Neural crest cell (in vitro differentiated cells): ENCODE measurements at regions not wholly inside any gene's neighbourhood (a gene's known extent, or its start where the extent isn't known, plus 50 kb on each side); places are given as distances from the start of the nearest gene placed in this dataset.
A peak's percentile ranks its signal among the peaks of the same experiment; 100 is the strongest.

ENCODE experiments used
- DNase-seq: peaks from one replicate; pipeline ENCODE4 v3.0.0; 2021; ENCODE audit warnings: low read depth, mixed read lengths, low spot score
- H3K27ac Mint-ChIP-seq: one replicate; pipeline ENCODE4 v1.8.0; 2021; ENCODE audit warnings: mild to moderate bottlenecking, mixed read lengths; ENCODE audit not compliant: unreplicated experiment
- H3K27me3 Mint-ChIP-seq: 2 replicates; pipeline ENCODE4 v1.8.0; 2021; ENCODE audit warnings: low read depth, mild to moderate bottlenecking, mixed read lengths
- H3K36me3 Mint-ChIP-seq: 2 replicates; pipeline ENCODE4 v1.8.0; 2021; ENCODE audit warnings: low read depth, mild to moderate bottlenecking, mixed read lengths
- H3K4me1 Mint-ChIP-seq: 2 replicates; pipeline ENCODE4 v1.8.0; 2021; ENCODE audit warnings: mixed read lengths
- H3K4me3 Mint-ChIP-seq: one replicate; pipeline ENCODE4 v1.8.0; 2021; ENCODE audit warnings: mild to moderate bottlenecking, mixed read lengths
- H3K9me3 Mint-ChIP-seq: 2 replicates; pipeline ENCODE4 v1.8.0; 2021; ENCODE audit warnings: mixed read lengths
- TF ChIP-seq, protein P1 (sequence below): fragments of 200-600 bp; sonication (generic); conservative IDR thresholded peaks from 2 replicates; pipeline ENCODE4 v1.5.0; 2021; ENCODE audit warnings: antibody characterized with exemption, mild to moderate bottlenecking

GRCh38 chr2:204321027-204321800 is 224.1 kb upstream of the PARD3B start:
- H3K4me1 Mint-ChIP-seq, result peaks cover 21% of the 10 kb centered on the region
- no peaks in the 10 kb centered on the region for H3K9me3 Mint-ChIP-seq
- TF ChIP-seq, protein P1, sequence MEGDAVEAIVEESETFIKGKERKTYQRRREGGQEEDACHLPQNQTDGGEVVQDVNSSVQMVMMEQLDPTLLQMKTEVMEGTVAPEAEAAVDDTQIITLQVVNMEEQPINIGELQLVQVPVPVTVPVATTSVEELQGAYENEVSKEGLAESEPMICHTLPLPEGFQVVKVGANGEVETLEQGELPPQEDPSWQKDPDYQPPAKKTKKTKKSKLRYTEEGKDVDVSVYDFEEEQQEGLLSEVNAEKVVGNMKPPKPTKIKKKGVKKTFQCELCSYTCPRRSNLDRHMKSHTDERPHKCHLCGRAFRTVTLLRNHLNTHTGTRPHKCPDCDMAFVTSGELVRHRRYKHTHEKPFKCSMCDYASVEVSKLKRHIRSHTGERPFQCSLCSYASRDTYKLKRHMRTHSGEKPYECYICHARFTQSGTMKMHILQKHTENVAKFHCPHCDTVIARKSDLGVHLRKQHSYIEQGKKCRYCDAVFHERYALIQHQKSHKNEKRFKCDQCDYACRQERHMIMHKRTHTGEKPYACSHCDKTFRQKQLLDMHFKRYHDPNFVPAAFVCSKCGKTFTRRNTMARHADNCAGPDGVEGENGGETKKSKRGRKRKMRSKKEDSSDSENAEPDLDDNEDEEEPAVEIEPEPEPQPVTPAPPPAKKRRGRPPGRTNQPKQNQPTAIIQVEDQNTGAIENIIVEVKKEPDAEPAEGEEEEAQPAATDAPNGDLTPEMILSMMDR, result no peak
- H3K27me3 Mint-ChIP-seq, result no peaks in the 10 kb centered on the region
- H3K27ac Mint-ChIP-seq, result no peak overlapping the region
- H3K36me3 Mint-ChIP-seq, result no peaks in the 10 kb centered on the region
- DNase-seq, result no peak
- H3K4me3 Mint-ChIP-seq, result no peak overlapping the region

- TF ChIP-seq, protein P1, result no peak
- no peak overlapping the region for H3K4me3 Mint-ChIP-seq
- no peaks in the 10 kb centered on the region for H3K36me3 Mint-ChIP-seq
- no peak for DNase-seq
- H3K27me3 Mint-ChIP-seq, result no peaks in the 10 kb centered on the region
- H3K9me3 Mint-ChIP-seq, result no peaks in the 10 kb centered on the region
- peaks cover 27% of the 10 kb centered on the region for H3K4me1 Mint-ChIP-seq
- no peak overlapping the region for H3K27ac Mint-ChIP-seq
Observed at GRCh38 chr2:204321910-204322751, 223.1 kb upstream of the PARD3B start.

- Mint-ChIP-seq H3K4me3 (no peak overlapping the region), H3K9me3 (no peaks in the 10 kb centered on the region), H3K4me1 (peaks cover 27% of the 10 kb centered on the region), H3K27ac (no peak overlapping the region), H3K27me3 (no peaks in the 10 kb centered on the region), H3K36me3 (no peaks in the 10 kb centered on the region)
- TF ChIP-seq, protein P1, result peak; percentile 94
- peak; percentile 77 for DNase-seq
Observed at GRCh38 chr2:204325468-204325867, 219.8 kb upstream of the PARD3B start.

- Mint-ChIP-seq H3K9me3 (no peaks in the 10 kb centered on the region), H3K4me1 (peaks cover 17% of the 10 kb centered on the region), H3K36me3 (no peaks in the 10 kb centered on the region), H3K27ac (peak overlapping the region; percentile 30), H3K27me3 (no peaks in the 10 kb centered on the region), H3K4me3 (no peak overlapping the region)
- TF ChIP-seq, protein P1, result no peak
- no peak for DNase-seq
Observed at GRCh38 chr2:204328373-204328772, 216.9 kb upstream of the PARD3B start.

DNA sequence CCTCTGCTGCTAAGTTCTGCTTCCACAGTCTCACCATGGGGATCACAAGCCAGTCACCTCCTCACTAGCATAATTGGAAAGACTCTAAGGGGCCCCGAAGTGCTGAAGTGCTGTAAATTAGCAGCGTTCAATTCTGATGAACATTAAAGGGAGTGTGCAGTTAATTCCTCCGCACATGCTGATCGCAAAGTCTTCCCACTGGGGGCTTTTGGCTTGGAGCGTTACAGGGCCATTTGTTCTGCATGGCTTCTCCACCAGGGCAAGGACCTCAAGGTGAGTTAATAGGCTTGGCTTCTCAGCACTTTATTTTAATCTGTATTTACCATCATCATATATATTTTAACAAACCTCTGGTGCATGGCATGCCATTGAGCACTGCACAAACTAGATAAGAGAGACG is 216.3 kb upstream of the PARD3B start:
- Mint-ChIP-seq H3K4me1 (peaks cover 13% of the 10 kb centered on the region), H3K27me3 (no peaks in the 10 kb centered on the region), H3K36me3 (no peaks in the 10 kb centered on the region), H3K9me3 (no peaks in the 10 kb centered on the region), H3K27ac (no peak overlapping the region), H3K4me3 (no peak overlapping the region)
- TF ChIP-seq, protein P1, result no peak
- DNase-seq, result no peak
